ENCODE measurements at regions not wholly inside any gene's neighbourhood (a gene's known extent, or its start where the extent isn't known, plus 50 kb on each side); places are given as distances from the start of the nearest gene placed in this dataset.
"Not testable (repeated sequence)": the region's sequence is repeated elsewhere in the genome, so short reads cannot be mapped to it uniquely, and the experiment has no call there.

GRCh38 chr5:34258598-34258997 lies 215.6 kb upstream of the C1QTNF3 start:
- TF ChIP-seq CTCF (IDR thresholded peaks at IDR 0.05; ENCODE audit: low read depth, low read length); EZH2phosphoT487 (IDR thresholded peaks at IDR 0.05; ENCODE audit: low read depth): not testable (repeated sequence)

Data from OCI-LY3 (cell line).